ENCODE measurements at regions not wholly inside any gene's neighbourhood (a gene's known extent, or its start where the extent isn't known, plus 50 kb on each side); places are given as distances from the start of the nearest gene placed in this dataset.

DNA sequence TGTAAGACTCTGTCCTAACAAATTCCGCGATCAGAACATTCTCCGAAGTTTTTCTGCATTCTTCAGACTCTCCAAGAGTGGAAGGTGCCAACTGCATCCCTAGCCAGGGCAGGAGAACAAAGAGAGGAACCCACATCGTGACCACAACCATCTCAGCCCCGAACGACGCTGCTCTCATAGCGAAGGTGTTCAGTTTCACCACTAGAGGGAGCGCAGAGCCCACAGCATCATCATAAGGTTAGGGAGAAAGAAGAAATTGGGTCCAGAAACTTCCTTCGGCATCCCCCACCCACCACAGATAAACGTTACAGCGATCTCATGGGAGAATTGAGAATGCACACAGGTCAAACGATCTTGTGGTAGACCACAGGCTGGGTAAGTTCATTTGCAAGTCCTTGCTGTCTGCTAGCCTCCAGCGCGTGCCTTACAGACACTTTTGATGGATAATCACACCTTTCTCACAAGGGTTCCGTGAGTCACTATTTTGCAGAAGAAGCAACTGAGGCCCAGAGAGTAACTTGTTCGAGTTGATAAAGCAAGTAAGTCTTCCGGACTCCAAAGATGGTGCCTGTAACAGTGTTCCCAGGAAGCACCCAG lies 53.7 kb upstream of the ARL4C start:
- DNase-seq, result peak; percentile 41 to 50

DNA sequence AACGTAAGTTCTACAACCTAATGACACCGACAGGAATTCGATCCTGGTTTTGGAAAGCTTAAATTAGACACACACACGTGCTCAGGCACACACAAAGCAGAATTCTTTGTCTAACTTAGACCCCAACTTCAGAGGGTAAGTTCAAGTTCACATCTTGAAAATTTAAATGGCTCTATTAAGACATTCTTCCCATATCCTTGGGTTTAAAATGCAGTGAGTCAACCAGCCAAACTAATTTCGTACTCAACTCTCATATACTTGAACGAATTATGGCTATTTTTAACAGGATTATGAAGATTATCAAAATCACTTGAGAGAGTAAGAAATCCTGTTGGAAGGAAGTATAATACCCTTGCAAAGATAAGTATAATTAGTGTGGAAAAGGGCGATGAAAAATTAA lies 53.2 kb upstream of the ARL4C start:
- DNase-seq, result no peak

DNA sequence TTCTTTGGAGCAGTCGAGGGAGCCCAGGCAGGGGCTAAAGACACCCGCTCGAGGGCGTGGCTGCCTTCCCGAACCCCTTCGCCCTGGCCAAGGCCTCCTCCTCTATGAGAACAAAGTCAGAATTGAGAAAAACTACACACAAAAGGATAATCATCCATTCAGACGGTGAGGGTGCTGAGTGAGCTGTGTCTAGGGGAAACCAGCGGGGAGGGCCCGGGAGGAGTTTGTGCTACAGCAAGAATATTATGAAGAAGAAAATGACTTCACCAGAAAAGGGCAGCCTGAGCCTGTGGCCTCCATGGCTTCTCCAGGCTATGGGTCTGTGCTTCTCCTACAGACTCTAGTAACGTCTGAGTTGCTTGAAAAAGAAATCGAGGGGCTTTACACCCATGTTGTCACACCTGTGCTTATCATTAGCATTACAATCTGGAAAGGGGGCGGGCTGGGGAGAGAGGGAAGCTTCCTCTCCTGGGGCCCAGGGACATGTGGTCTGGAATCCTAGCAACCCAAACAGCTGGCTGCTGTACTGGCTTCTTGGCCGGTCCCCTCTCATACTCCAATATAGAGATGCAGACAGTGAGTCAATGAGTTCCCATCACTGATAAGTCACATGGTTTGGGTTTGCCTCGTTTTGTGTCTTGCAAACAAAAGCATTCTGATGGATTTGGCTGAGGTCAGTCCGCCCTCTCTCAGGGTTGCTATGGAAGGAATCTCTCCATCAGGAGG lies 52.0 kb upstream of the ARL4C start:
- DNase-seq, result no peak

DNA sequence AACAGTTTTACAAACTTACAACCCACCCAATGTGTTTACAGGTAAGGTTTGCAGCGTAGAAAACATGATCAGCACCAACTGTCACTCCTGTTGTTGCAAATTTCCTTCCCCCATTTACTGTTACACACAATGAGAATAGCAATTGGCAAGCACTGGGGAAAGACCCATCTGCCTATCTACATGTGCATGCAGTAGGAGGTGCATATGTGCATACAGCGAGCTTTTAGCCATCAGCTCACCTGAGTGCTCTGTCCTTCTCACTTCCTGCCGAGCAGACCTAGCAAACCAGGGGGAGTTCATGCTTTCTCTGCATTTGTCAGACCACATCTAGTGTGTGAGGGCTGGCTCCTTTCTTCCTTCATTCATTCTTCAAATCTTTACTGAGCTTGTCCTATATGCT lies 49.9 kb upstream of the ARL4C start:
- no peak for DNase-seq

All from activated CD4-positive, alpha-beta T cell treated with anti-CD3 and anti-CD28 coated beads for 4 hours (primary cell).